GM12864 (cell line): ENCODE measurements at regions not wholly inside any gene's neighbourhood (a gene's known extent, or its start where the extent isn't known, plus 50 kb on each side); places are given as distances from the start of the nearest gene placed in this dataset.

ENCODE experiments used
- DNase-seq: peaks from one replicate; pipeline ENCODE4 v3.0.0-alpha.2; 2011; ENCODE audit warnings: low read depth
- H3K4me3 ChIP-seq: 2 replicates; pipeline ENCODE4 v1.5.1; 2011; ENCODE audit warnings: mild to moderate bottlenecking, low read depth, low read length, control low read depth
- TF ChIP-seq, protein P1 (sequence below): IDR thresholded peaks from 2 replicates; pipeline ENCODE4 v1.5.1; 2011; ENCODE audit warnings: low read depth, mild to moderate bottlenecking, moderate library complexity, low read length, control low read depth, inconsistent platforms; ENCODE audit errors: missing control alignments

DNA sequence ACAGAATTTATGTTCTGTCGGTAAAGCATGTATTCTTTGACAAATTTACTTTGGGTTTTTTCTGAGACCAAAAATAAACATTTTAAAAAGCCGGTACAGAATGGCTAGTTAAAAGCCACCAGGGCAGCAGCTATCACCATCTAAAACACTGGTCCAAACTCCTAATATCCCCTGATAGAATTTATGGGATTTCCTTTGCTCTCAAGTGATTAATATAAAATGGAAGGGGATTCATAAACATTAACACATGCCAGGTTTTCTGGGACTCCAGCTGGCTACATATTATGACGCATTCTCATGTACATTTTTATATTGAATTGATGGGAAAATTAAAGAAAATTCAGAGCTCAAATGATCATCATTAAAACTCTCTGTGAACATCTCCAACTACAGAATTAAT, 640.8 kb downstream of the C12orf50 start:
- H3K4me3 ChIP-seq: no peak overlapping the region
- TF ChIP-seq, protein P1, sequence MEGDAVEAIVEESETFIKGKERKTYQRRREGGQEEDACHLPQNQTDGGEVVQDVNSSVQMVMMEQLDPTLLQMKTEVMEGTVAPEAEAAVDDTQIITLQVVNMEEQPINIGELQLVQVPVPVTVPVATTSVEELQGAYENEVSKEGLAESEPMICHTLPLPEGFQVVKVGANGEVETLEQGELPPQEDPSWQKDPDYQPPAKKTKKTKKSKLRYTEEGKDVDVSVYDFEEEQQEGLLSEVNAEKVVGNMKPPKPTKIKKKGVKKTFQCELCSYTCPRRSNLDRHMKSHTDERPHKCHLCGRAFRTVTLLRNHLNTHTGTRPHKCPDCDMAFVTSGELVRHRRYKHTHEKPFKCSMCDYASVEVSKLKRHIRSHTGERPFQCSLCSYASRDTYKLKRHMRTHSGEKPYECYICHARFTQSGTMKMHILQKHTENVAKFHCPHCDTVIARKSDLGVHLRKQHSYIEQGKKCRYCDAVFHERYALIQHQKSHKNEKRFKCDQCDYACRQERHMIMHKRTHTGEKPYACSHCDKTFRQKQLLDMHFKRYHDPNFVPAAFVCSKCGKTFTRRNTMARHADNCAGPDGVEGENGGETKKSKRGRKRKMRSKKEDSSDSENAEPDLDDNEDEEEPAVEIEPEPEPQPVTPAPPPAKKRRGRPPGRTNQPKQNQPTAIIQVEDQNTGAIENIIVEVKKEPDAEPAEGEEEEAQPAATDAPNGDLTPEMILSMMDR: no peak
- DNase-seq: no peak

DNA sequence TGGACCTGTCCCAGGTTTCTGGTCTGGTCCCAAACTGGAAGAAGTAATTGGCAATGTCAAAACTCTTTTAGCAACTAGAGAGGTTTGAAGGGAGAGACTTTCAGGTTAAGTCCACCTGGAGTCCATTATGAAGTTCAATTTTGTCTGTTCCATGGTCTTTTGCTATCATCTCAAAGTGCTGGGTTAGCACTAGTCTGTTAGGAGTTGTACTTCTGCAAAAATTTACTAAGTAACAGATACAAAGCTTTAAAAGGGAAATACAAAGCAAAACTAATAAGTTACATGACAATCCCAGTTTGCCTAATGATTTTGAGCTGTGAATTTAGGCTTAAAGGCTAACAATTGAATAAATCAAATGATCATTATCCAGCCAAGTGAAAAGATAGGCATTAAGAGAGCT, 643.9 kb downstream of the C12orf50 start:
- no peak overlapping the region for H3K4me3 ChIP-seq
- no peak for DNase-seq
- TF ChIP-seq, protein P1: no peak

DNA sequence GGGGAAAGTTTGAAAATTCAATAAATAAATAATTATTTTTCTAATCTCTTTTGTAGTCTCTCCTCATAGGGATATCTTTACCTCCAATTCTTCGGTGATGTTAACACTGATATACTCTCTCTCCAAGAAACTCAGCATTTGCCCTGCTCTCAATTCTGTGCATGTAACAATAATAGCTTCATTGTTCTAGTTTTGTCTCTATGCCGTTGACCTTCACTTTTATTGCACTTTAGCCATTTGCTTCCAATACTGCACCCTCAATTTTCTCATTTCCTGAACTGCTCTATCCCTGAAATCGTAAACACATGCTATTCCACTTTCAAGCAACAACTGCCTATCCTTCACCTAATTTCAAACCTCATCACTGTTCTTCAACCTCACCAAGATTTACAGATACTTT, 645.0 kb downstream of the C12orf50 start:
- TF ChIP-seq, protein P1: no peak
- no peak overlapping the region for H3K4me3 ChIP-seq
- no peak for DNase-seq

DNA sequence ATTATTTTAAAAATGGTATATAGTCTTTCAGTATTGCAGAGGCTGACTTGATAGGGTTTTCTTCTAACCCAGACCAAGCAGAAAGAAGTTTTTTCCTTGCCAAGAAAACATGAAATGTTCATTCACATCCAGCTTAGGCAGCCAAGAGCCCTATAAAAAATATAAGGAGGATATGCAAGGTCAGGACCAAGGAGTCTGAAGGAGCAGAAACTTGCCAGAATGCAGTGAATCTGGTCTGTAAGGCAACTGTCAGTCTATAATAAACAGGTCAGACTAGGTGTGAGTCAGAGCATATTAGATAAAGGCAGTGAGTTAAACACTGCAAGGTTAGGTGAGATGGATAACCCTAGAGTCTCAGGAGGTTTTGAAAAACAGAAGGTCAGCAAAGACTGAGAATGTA, 645.5 kb downstream of the C12orf50 start:
- DNase-seq: no peak
- no peak overlapping the region for H3K4me3 ChIP-seq
- TF ChIP-seq, protein P1: no peak

DNA sequence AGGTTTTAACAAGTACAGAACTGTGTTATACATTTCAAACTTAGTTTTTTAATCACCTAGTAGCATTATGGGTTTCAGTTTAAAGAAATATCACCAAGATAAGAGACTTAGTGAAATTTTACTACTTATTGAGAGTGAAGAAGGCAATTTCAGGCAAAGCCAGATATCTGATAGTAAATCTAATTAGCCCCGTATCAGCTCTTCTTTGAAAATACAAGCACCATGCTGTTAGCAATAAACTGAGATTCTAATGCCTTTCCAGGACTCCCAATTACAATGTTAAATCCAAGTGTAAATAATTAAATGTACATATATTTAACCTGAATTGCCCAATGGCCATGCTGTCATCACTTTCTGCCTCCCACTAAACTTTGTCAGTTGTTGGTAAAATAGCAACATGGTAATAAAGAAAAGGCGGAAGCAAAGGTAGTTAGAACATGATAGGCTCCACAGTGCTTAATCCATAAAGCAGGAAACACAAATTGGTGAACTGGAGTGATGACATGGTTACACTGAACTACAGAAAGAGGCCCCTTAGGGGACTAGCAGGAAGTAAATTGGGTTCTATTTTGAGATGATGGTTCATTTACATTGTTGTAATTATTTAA, 646.1 kb downstream of the C12orf50 start:
- TF ChIP-seq, protein P1: no peak
- H3K4me3 ChIP-seq: no peak overlapping the region
- DNase-seq: no peak

DNA sequence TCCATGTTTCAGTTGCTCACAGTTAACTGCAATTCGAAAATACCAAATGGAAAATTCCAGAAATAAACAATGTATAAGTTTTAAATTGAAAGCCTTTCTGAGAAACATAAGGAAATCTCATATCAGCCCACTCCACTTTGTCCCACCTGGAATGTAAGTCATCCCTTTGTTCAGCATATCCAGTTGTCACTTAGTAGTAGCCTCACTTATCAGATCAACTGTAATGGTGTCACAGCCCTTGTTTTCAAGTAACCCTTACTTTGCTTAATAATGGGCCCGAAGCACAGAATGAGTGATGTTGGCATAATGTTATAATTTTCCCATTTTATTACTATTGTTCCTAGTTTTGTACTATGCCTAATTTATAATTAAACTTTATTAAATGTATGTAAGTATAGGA, 646.8 kb downstream of the C12orf50 start:
- no peak for DNase-seq
- no peak overlapping the region for H3K4me3 ChIP-seq
- TF ChIP-seq, protein P1: no peak

DNA sequence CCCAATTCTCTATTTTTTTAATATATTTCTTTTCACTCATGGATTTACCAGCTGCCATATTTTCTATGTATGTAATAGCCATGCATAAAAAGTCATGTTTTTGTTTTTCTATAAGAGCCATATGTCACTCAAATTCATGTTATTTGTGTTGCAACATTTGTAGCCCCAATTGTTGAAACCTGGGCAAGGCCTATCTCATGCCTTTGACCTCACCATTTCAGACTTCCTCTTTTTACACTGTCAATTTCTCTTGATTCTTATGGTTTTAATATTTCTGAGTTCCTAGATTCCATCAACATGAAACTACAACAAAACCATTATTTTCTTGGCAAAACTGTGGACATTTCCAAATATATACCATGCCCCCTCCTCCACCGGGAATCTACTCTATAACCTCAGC, 647.5 kb downstream of the C12orf50 start:
- H3K4me3 ChIP-seq: no peak overlapping the region
- no peak for DNase-seq
- TF ChIP-seq, protein P1: no peak
